Adrenal gland (tissue), 9 donors: ENCODE measurements at regions not wholly inside any gene's neighbourhood (a gene's known extent, or its start where the extent isn't known, plus 50 kb on each side); places are given as distances from the start of the nearest gene placed in this dataset.

Experiments used
- DNase-seq, 7 donors: peaks; one replicate each; pipeline ENCODE4 v3.0.0-alpha.2; 2019 to 2020
- H3K27ac ChIP-seq, 5 donors: fragments of 200-600 bp; sonication (generic) in 4 of 5; 1 replicate in 3 of 5; 2 replicates in 2 of 5; pipeline versions ENCODE4 v1.5.1 to v1.8.0; 2016 to 2020; ENCODE audit warnings: mild to moderate bottlenecking in 1 of 5
- H3K27me3 ChIP-seq: fragments of 200-600 bp; 2 replicates; pipeline ENCODE4 v1.8.0; 2021
- H3K36me3 ChIP-seq, 2 donors: fragments of 200-600 bp; replicated peaks in 1 of 2; 1 replicate in 1 of 2; 2 replicates in 1 of 2; pipeline versions ENCODE4 v1.5.1 to v1.8.0; 2018 to 2022
- H3K4me1 ChIP-seq, 2 donors: fragments of 200-600 bp; replicated peaks in 1 of 2; 1 replicate in 1 of 2; 2 replicates in 1 of 2; pipeline versions ENCODE4 v1.5.1 to v1.8.0; 2018 to 2021
- H3K4me3 ChIP-seq, 4 donors: fragments of 200-600 bp; sonication (generic) in 3 of 4; one replicate each; pipeline ENCODE4 v1.5.1; 2016 to 2018
- H3K9me3 ChIP-seq, 3 donors: fragments of 200-600 bp; sonication (generic) in 1 of 3; replicated peaks in 1 of 3; 1 replicate in 2 of 3; 2 replicates in 1 of 3; pipeline versions ENCODE4 v1.5.1 to v1.8.0; 2016 to 2021
- POLR2A ChIP-seq, 2 donors: fragments of 450-650 bp; IDR thresholded peaks; one replicate each; pipeline ENCODE4 v1.6.1; 2017; ENCODE audit warnings: antibody characterized with exemption in 2 of 2, mild to moderate bottlenecking in 2 of 2, moderate library complexity in 1 of 2
- WGBS, 4 donors: extraction: QIAGEN DNeasy Blood & Tissue Kit in 2 of 4; methylation state at CpG; one replicate each; pipeline versions ENCODE4 v1.1.5 to v1.1.7; 2013 to 2017; 5-methylcytosine and 5-hydroxymethylcytosine counted together
- intact Hi-C, 2 donors: fragments of 100-400 bp; cut with DNase I; formaldehyde crosslinking; loops; one replicate each; pipeline versions ENCODE4 v1.14.1 to v1.15.0; 2022 to 2023
- TF ChIP-seq, protein P1 (sequence below), 6 experiments: fragments of 450-650 bp in 4 of 6; fragments of 200-600 bp in 2 of 6; sonication (generic) in 1 of 6; IDR thresholded peaks; 1 replicate in 5 of 6; 2 replicates in 1 of 6; pipeline versions ENCODE4 v1.5.1 to v1.8.0; 2016 to 2021; ENCODE audit warnings: antibody characterized with exemption in 6 of 6, mild to moderate bottlenecking in 2 of 6, moderate library complexity in 1 of 6
- donor health status: healthy with polysubstance abuse.
- donor health status: Bipolar disorder and iron deficiency.
- donor health status: DM: yes; HTN: yes; CAD: no.
- donor health status: DM: no; HTN: no; CAD: no.
- donor health status: DM: no; HTN: no; CAD: no.

DNA sequence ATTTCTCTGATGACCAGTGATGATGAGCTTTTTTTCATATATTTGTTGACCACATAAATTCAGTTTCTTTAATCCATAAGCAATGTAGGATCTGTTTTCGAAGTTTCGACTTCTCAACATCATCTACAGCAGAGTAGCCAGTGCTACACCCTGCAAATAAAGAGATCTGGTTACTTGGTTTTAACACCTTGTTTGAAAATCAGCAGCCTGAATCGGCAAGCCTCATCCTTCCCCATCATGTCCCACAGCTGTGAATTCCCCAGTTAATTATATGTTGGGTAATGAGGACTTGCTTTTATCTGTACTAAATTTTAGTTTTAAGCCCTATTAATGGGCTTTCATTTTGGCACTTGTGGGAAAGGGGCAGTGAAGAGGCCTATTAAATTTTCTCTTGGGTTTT, 80.6 kb downstream of the BMP2 start:
- no peaks in the 10 kb centered on the region for H3K9me3 ChIP-seq
- DNase-seq: no peak
- H3K4me1 ChIP-seq: no peaks in the 10 kb centered on the region
- H3K36me3 ChIP-seq: no peaks in the 10 kb centered on the region
- no peaks in the 10 kb centered on the region for H3K27me3 ChIP-seq
- H3K4me3 ChIP-seq: no peak overlapping the region
- WGBS, 4 donors: 77 to 86% (median 82%) methylated on average over 3 of the region's 3 CpGs
- intact Hi-C loops: no loop called here
- no peak overlapping the region for H3K27ac ChIP-seq
- TF ChIP-seq, protein P1, sequence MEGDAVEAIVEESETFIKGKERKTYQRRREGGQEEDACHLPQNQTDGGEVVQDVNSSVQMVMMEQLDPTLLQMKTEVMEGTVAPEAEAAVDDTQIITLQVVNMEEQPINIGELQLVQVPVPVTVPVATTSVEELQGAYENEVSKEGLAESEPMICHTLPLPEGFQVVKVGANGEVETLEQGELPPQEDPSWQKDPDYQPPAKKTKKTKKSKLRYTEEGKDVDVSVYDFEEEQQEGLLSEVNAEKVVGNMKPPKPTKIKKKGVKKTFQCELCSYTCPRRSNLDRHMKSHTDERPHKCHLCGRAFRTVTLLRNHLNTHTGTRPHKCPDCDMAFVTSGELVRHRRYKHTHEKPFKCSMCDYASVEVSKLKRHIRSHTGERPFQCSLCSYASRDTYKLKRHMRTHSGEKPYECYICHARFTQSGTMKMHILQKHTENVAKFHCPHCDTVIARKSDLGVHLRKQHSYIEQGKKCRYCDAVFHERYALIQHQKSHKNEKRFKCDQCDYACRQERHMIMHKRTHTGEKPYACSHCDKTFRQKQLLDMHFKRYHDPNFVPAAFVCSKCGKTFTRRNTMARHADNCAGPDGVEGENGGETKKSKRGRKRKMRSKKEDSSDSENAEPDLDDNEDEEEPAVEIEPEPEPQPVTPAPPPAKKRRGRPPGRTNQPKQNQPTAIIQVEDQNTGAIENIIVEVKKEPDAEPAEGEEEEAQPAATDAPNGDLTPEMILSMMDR (IDR thresholded peaks at IDR 0.05): no peak
- TF ChIP-seq POLR2A (IDR thresholded peaks at IDR 0.05): no peak

DNA sequence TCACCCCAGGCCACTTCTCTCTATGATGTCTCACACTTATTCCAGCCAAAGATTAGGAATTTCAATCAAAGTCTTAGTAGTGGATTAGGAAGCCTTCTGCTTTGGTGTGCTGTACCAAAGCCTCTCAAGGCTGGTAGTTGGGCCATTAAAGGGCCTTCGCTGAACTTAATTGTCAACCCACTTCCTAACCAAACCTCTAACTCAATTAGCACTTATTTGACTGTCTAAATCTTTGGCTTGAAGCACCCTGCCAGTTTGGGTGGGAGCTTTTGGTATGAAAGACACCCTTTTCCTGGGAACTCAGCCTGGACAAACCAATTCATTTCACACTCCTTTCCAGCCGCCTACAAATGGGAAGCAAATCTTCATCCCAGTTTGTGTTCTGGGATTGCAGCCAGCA, 81.5 kb downstream of the BMP2 start:
- 58 to 67% (median 59%) methylated on average over 2 of the region's 2 CpGs for WGBS, 4 donors
- TF ChIP-seq, protein P1 (IDR thresholded peaks at IDR 0.05): no peak
- TF ChIP-seq POLR2A (IDR thresholded peaks at IDR 0.05): no peak
- Histone ChIP-seq H3K9me3 (no peaks in the 10 kb centered on the region), H3K27ac (no peak overlapping the region), H3K4me3 (no peak overlapping the region), H3K4me1 (no peaks in the 10 kb centered on the region), H3K36me3 (no peaks in the 10 kb centered on the region), H3K27me3 (no peaks in the 10 kb centered on the region)
- DNase-seq: no peak
- intact Hi-C loops: no loop called here

DNA sequence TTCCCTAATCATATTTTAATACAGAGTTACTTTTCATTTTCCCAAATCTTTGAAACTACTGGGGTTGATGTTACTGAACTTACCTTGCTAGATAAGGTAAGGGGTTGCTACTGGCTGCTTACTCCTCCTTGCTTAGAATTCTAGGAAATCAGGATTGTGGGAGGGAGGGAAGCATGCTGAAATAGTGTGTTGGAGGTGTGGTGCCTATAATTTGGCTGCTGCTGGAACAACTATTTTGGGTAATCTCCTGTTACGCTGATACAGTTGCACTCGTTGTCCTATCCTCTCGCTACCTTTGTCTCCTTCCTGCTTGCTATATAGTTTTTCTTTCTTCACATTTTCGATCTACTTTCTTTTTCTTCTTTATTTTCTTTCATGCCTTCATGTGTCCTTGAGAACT, 83.7 kb downstream of the BMP2 start:
- H3K27ac ChIP-seq: no peak overlapping the region
- no peak overlapping the region for H3K4me3 ChIP-seq
- H3K4me1 ChIP-seq: no peaks in the 10 kb centered on the region
- H3K9me3 ChIP-seq: no peaks in the 10 kb centered on the region
- 88 to 92% (median 89%) methylated on average over 4 of the region's 4 CpGs for whole genome bisulfite sequencing, 4 donors
- H3K36me3 ChIP-seq: no peaks in the 10 kb centered on the region
- TF ChIP-seq, protein P1 (IDR thresholded peaks at IDR 0.05): no peak
- no peak for TF ChIP-seq POLR2A (IDR thresholded peaks at IDR 0.05)
- DNase-seq: no peak
- intact Hi-C loops: no loop called here
- no peaks in the 10 kb centered on the region for H3K27me3 ChIP-seq

DNA sequence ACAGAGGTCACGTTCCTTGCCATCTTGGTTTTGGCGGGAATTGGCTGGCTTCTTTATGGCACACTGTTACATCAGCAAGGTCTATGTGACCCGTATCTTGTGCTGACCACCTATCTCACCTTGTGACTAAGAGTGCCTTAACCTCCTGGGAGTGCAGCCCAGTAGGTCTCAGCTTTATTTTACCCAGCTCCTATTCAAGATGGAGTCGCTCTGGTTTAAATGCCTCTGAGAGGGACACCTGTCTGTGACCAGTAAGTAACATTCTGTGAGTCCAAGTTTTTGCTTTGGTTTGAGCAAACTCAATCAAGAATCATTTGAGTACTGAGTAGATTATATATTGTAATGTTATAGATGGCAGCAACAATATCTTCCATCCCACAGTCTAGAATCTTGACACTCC, 85.0 kb downstream of the BMP2 start:
- no peak for TF ChIP-seq POLR2A (IDR thresholded peaks at IDR 0.05)
- TF ChIP-seq, protein P1 (IDR thresholded peaks at IDR 0.05): no peak
- 87 to 94% (median 90%) methylated on average over 4 of the region's 4 CpGs for WGBS, 4 donors
- H3K27ac ChIP-seq: no peak overlapping the region
- no peaks in the 10 kb centered on the region for H3K9me3 ChIP-seq
- no peaks in the 10 kb centered on the region for H3K4me1 ChIP-seq
- H3K36me3 ChIP-seq: no peaks in the 10 kb centered on the region
- no peak for DNase-seq
- H3K4me3 ChIP-seq: no peak overlapping the region
- no peaks in the 10 kb centered on the region for H3K27me3 ChIP-seq
- intact Hi-C loops: no loop called here
